HFF-Myc (cell line): ENCODE measurements at regions not wholly inside any gene's neighbourhood (a gene's known extent, or its start where the extent isn't known, plus 50 kb on each side); places are given as distances from the start of the nearest gene placed in this dataset.
"Not testable (repeated sequence)": the region's sequence is repeated elsewhere in the genome, so short reads cannot be mapped to it uniquely, and the experiment has no call there.

Experiments used
- DNase-seq: peaks from one replicate; pipeline ENCODE4 v3.0.0-alpha.2; 2011; ENCODE audit warnings: low read depth; ENCODE audit errors: extremely low read depth
- H3K4me3 ChIP-seq: replicated peaks from 2 replicates; pipeline ENCODE4 v1.5.1; 2011; ENCODE audit warnings: low read depth, mild to moderate bottlenecking, control low read depth, low read length
- TF ChIP-seq, protein P1 (sequence below): IDR thresholded peaks from 2 replicates; pipeline ENCODE4 v1.5.1; 2012; ENCODE audit warnings: mild to moderate bottlenecking, low read depth, low read length, control low read depth; ENCODE audit errors: missing control alignments

GRCh38 chr13:61215601-61216000, 200.0 kb downstream of the PCDH20 start:
- H3K4me3 ChIP-seq, result no peak overlapping the region
- TF ChIP-seq, protein P1, sequence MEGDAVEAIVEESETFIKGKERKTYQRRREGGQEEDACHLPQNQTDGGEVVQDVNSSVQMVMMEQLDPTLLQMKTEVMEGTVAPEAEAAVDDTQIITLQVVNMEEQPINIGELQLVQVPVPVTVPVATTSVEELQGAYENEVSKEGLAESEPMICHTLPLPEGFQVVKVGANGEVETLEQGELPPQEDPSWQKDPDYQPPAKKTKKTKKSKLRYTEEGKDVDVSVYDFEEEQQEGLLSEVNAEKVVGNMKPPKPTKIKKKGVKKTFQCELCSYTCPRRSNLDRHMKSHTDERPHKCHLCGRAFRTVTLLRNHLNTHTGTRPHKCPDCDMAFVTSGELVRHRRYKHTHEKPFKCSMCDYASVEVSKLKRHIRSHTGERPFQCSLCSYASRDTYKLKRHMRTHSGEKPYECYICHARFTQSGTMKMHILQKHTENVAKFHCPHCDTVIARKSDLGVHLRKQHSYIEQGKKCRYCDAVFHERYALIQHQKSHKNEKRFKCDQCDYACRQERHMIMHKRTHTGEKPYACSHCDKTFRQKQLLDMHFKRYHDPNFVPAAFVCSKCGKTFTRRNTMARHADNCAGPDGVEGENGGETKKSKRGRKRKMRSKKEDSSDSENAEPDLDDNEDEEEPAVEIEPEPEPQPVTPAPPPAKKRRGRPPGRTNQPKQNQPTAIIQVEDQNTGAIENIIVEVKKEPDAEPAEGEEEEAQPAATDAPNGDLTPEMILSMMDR, result no peak
- DNase-seq, result no peak

DNA sequence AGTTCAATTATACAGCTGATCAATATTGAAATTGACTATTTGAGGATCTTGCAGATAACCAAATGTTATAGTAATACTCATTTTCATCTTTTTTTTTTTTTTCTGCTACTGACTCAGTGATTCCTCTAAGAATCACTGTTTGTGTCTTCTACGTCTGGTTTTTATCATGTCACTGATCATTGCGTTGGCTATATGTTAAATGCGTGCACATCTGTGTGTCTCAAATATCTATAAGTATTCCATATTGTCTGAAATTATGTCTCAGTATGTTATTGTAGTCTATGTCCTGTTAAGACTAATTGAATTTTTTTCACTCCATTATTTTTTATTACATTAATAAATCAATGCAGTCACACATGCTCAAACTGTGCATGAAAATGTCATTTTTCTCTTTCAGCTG, 200.5 kb downstream of the PCDH20 start:
- no peak overlapping the region for H3K4me3 ChIP-seq
- TF ChIP-seq, protein P1, result no peak
- no peak for DNase-seq

GRCh38 chr13:61214551-61214950, 201.1 kb downstream of the PCDH20 start:
- TF ChIP-seq, protein P1, result no peak
- DNase-seq, result no peak
- no peak overlapping the region for H3K4me3 ChIP-seq

DNA sequence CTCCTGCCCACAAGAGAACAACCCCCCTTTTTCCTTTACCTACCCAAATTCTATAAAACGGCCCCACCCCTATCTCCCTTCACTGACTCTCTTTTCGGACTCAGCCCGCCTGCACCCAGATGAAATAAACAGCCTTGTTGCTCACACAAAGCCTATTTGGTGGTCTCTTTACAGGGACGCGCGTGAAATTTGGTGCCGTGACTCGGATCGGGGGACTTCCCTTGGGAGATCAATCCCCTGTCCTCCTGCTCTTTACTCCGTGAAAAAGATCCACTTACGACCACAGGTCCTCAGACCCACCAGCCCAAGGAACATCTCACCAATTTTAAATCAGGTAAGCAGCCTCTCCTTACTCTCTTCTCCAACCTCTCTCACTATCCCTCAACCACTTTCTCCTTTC, 209.8 kb downstream of the PCDH20 start:
- H3K4me3 ChIP-seq, DNase-seq: not testable (repeated sequence)

GRCh38 chr13:61204025-61204424, 211.6 kb downstream of the PCDH20 start:
- DNase-seq, result no peak
- TF ChIP-seq, protein P1, result no peak
- no peak overlapping the region for H3K4me3 ChIP-seq

GRCh38 chr13:61202042-61202441, 213.6 kb downstream of the PCDH20 start:
- H3K4me3 ChIP-seq, result no peak overlapping the region
- TF ChIP-seq, protein P1, result no peak
- DNase-seq, result no peak

DNA sequence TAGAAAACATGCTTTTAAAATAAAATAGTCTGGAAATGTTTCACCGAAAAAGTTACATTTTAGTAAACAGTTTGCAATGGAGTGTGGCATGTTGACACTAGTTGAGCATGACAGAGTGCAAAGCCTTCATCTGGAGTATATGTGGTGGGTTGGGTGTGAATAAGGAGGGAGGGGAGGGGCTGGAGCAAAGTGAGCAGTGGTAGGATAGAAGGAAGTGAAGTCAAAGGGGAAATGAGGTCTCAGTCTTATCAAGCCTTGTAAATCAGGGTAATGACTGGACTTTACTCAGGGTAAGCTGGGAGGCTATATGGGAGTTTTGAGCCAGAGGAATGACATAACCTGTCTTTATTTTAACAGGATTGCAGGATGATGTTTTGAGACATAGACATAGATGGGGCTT, 222.8 kb downstream of the PCDH20 start:
- no peak overlapping the region for H3K4me3 ChIP-seq
- TF ChIP-seq, protein P1, result no peak
- DNase-seq, result no peak

- no peak overlapping the region for H3K4me3 ChIP-seq
- no peak for DNase-seq
- TF ChIP-seq, protein P1, result no peak
Observed at GRCh38 chr13:61188057-61188456, 227.6 kb downstream of the PCDH20 start.
